ENCODE measurements at regions not wholly inside any gene's neighbourhood (a gene's known extent, or its start where the extent isn't known, plus 50 kb on each side); places are given as distances from the start of the nearest gene placed in this dataset.

DNA sequence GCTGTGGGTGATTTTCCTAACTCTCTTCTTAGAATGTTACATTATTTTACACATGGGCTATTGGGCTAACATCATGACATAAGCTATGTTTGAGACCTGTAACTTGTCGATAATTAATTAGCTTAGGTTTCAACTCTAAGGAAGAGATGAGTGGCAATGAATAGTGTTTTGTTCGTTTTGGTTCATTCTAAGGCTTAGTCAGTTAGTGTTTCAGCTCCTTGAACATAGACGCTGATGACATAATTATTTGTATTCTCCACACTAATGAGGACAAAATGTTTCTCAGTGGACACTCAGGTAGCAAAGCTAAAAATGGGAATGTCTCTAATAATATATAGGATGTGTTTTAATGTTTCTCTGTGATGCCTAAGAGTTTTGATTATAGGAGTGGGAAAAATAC lies 401.9 kb downstream of the GATA3 start:
- TF ChIP-seq, protein P1, sequence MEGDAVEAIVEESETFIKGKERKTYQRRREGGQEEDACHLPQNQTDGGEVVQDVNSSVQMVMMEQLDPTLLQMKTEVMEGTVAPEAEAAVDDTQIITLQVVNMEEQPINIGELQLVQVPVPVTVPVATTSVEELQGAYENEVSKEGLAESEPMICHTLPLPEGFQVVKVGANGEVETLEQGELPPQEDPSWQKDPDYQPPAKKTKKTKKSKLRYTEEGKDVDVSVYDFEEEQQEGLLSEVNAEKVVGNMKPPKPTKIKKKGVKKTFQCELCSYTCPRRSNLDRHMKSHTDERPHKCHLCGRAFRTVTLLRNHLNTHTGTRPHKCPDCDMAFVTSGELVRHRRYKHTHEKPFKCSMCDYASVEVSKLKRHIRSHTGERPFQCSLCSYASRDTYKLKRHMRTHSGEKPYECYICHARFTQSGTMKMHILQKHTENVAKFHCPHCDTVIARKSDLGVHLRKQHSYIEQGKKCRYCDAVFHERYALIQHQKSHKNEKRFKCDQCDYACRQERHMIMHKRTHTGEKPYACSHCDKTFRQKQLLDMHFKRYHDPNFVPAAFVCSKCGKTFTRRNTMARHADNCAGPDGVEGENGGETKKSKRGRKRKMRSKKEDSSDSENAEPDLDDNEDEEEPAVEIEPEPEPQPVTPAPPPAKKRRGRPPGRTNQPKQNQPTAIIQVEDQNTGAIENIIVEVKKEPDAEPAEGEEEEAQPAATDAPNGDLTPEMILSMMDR (IDR thresholded peaks at IDR 0.05; ENCODE audit: insufficient read depth, low read depth, low read length) = no peak
- TF ChIP-seq EZH2 (IDR thresholded peaks at IDR 0.05; ENCODE audit: insufficient read depth, low read length) = no peak
- no peak overlapping the region for H3K4me3 ChIP-seq (ENCODE audit: insufficient read depth, low read depth, low read length)
- H3K27ac ChIP-seq (ENCODE audit: low read depth, low read length) = no peak overlapping the region
- H4K20me1 ChIP-seq (ENCODE audit: insufficient read depth, low read length) = no peaks in the 10 kb centered on the region
- H3K9me3 Mint-ChIP-seq (ENCODE audit: unreplicated experiment) = no peaks in the 10 kb centered on the region
- H3K4me3 Mint-ChIP-seq (ENCODE audit: unreplicated experiment) = no peak overlapping the region
- DNase-seq (ENCODE audit: low read depth) = no peak
- H2AFZ ChIP-seq (ENCODE audit: low read depth, low read length) = no peak overlapping the region
- H3K4me1 ChIP-seq (ENCODE audit: insufficient read depth, low read length) = no peaks in the 10 kb centered on the region
- no peak overlapping the region for H3K9ac ChIP-seq (ENCODE audit: low read length)
- H3K36me3 ChIP-seq (ENCODE audit: insufficient read depth, low read length) = no peaks in the 10 kb centered on the region
- FAIRE-seq = no peak
- no peaks in the 10 kb centered on the region for H3K79me2 ChIP-seq (ENCODE audit: insufficient read depth, low read length)
- H3K27me3 ChIP-seq (ENCODE audit: insufficient read depth, low read length) = no peaks in the 10 kb centered on the region
- H3K4me2 ChIP-seq (ENCODE audit: low read length) = no peak overlapping the region
- H3K9me3 ChIP-seq (ENCODE audit: insufficient read depth, low read depth, low read length) = peaks cover 2% of the 10 kb centered on the region
- H3K27ac Mint-ChIP-seq (ENCODE audit: unreplicated experiment) = no peak overlapping the region
- peaks cover 2% of the 10 kb centered on the region for H3K4me1 Mint-ChIP-seq (ENCODE audit: low read depth, unreplicated experiment)
- no peaks in the 10 kb centered on the region for H3K27me3 Mint-ChIP-seq (ENCODE audit: low read depth, unreplicated experiment)
- H3K36me3 Mint-ChIP-seq (ENCODE audit: low read depth, unreplicated experiment) = no peaks in the 10 kb centered on the region

DNA sequence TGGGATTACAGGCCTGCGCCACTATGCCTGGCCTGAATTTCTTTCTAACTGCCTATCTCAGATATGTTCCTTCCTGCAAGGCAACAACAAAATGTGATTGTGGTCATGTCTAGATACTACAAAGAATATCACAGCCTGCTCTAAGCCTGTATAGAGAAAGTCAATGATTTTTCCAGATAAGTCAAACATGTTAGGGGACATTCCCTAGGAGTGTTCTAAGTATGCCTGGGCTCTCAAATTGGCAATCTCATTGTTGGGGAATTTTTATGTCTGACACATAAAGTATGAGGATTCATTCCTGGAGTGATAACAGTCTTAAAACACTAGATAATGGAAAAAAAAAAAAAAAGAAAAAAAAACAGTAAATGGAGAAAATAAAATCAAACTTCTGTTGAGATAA lies 406.1 kb downstream of the GATA3 start:
- Histone ChIP-seq H3K9me3 (ENCODE audit: insufficient read depth, low read depth, low read length) (peaks cover 2% of the 10 kb centered on the region), H3K36me3 (ENCODE audit: insufficient read depth, low read length) (no peaks in the 10 kb centered on the region), H3K27ac (ENCODE audit: low read depth, low read length) (no peak overlapping the region), H3K4me3 (ENCODE audit: insufficient read depth, low read depth, low read length) (no peak overlapping the region), H3K4me1 (ENCODE audit: insufficient read depth, low read length) (no peaks in the 10 kb centered on the region), H3K27me3 (ENCODE audit: insufficient read depth, low read length) (no peaks in the 10 kb centered on the region), H2AFZ (ENCODE audit: low read depth, low read length) (no peak overlapping the region), H4K20me1 (ENCODE audit: insufficient read depth, low read length) (no peaks in the 10 kb centered on the region), H3K4me2 (ENCODE audit: low read length) (no peak overlapping the region), H3K79me2 (ENCODE audit: insufficient read depth, low read length) (no peaks in the 10 kb centered on the region), H3K9ac (ENCODE audit: low read length) (no peak overlapping the region)
- H3K4me1 Mint-ChIP-seq (ENCODE audit: low read depth, unreplicated experiment) = no peaks in the 10 kb centered on the region
- no peaks in the 10 kb centered on the region for H3K9me3 Mint-ChIP-seq (ENCODE audit: unreplicated experiment)
- no peak overlapping the region for H3K27ac Mint-ChIP-seq (ENCODE audit: unreplicated experiment)
- peak; percentile 15 for DNase-seq (ENCODE audit: low read depth)
- no peaks in the 10 kb centered on the region for H3K36me3 Mint-ChIP-seq (ENCODE audit: low read depth, unreplicated experiment)
- no peak for FAIRE-seq
- no peak for TF ChIP-seq EZH2 (IDR thresholded peaks at IDR 0.05; ENCODE audit: insufficient read depth, low read length)
- TF ChIP-seq, protein P1 (IDR thresholded peaks at IDR 0.05; ENCODE audit: insufficient read depth, low read depth, low read length) = no peak
- no peak overlapping the region for H3K4me3 Mint-ChIP-seq (ENCODE audit: unreplicated experiment)
- peaks cover 11% of the 10 kb centered on the region for H3K27me3 Mint-ChIP-seq (ENCODE audit: low read depth, unreplicated experiment)

GRCh38 chr10:8462565-8462964 lies 408.1 kb downstream of the GATA3 start:
- Histone ChIP-seq H3K27me3 (ENCODE audit: insufficient read depth, low read length) (no peaks in the 10 kb centered on the region), H3K4me1 (ENCODE audit: insufficient read depth, low read length) (no peaks in the 10 kb centered on the region), H3K4me3 (ENCODE audit: insufficient read depth, low read depth, low read length) (no peak overlapping the region), H3K4me2 (ENCODE audit: low read length) (no peak overlapping the region), H3K9me3 (ENCODE audit: insufficient read depth, low read depth, low read length) (peaks cover 2% of the 10 kb centered on the region), H2AFZ (ENCODE audit: low read depth, low read length) (no peak overlapping the region), H4K20me1 (ENCODE audit: insufficient read depth, low read length) (no peaks in the 10 kb centered on the region), H3K9ac (ENCODE audit: low read length) (no peak overlapping the region), H3K79me2 (ENCODE audit: insufficient read depth, low read length) (no peaks in the 10 kb centered on the region), H3K27ac (ENCODE audit: low read depth, low read length) (no peak overlapping the region), H3K36me3 (ENCODE audit: insufficient read depth, low read length) (no peaks in the 10 kb centered on the region)
- H3K36me3 Mint-ChIP-seq (ENCODE audit: low read depth, unreplicated experiment) = no peaks in the 10 kb centered on the region
- H3K9me3 Mint-ChIP-seq (ENCODE audit: unreplicated experiment) = no peaks in the 10 kb centered on the region
- no peak overlapping the region for H3K27ac Mint-ChIP-seq (ENCODE audit: unreplicated experiment)
- H3K4me3 Mint-ChIP-seq (ENCODE audit: unreplicated experiment) = no peak overlapping the region
- TF ChIP-seq, protein P1 (IDR thresholded peaks at IDR 0.05; ENCODE audit: insufficient read depth, low read depth, low read length) = no peak
- no peak for TF ChIP-seq EZH2 (IDR thresholded peaks at IDR 0.05; ENCODE audit: insufficient read depth, low read length)
- FAIRE-seq (no peak), DNase-seq (ENCODE audit: low read depth) (no peak)
- H3K27me3 Mint-ChIP-seq (ENCODE audit: low read depth, unreplicated experiment) = peaks cover 18% of the 10 kb centered on the region
- H3K4me1 Mint-ChIP-seq (ENCODE audit: low read depth, unreplicated experiment) = no peaks in the 10 kb centered on the region
